NCI-H460 (cell line): ENCODE measurements at regions not wholly inside any gene's neighbourhood (a gene's known extent, or its start where the extent isn't known, plus 50 kb on each side); places are given as distances from the start of the nearest gene placed in this dataset.
A peak's percentile ranks its signal among the peaks of the same experiment; 100 is the strongest.

Experiments
- DNase-seq: peaks from one replicate; pipeline ENCODE4 v3.0.0-alpha.2; 2016; ENCODE audit warnings: low read depth; ENCODE audit errors: extremely low read depth

GRCh38 chr3:16802389-16802788 lies 82.4 kb upstream of the PLCL2 start:
- no peak for DNase-seq

- no peak for DNase-seq
Measured at GRCh38 chr3:16803019-16803418, 81.7 kb upstream of the PLCL2 start.

- DNase-seq, result no peak
Measured at GRCh38 chr3:16807391-16807790, 77.4 kb upstream of the PLCL2 start.

GRCh38 chr3:16808393-16809107 lies 76.2 kb upstream of the PLCL2 start:
- DNase-seq, result no peak

- no peak for DNase-seq
Measured at GRCh38 chr3:16809482-16809881, 75.3 kb upstream of the PLCL2 start.

- no peak for DNase-seq
Measured at GRCh38 chr3:16809993-16810392, 74.8 kb upstream of the PLCL2 start.

- no peak for DNase-seq
Measured at GRCh38 chr3:16810593-16811367, 74.0 kb upstream of the PLCL2 start.

GRCh38 chr3:16811950-16812349 lies 72.8 kb upstream of the PLCL2 start:
- DNase-seq, result no peak

- no peak for DNase-seq
Measured at GRCh38 chr3:16813336-16813735, 71.4 kb upstream of the PLCL2 start.

GRCh38 chr3:16816048-16816780 lies 68.5 kb upstream of the PLCL2 start:
- DNase-seq, result no peak

GRCh38 chr3:16817197-16817596 lies 67.6 kb upstream of the PLCL2 start:
- DNase-seq, result no peak

- DNase-seq, result no peak
Measured at GRCh38 chr3:16818194-16818593, 66.6 kb upstream of the PLCL2 start.

- no peak for DNase-seq
Measured at GRCh38 chr3:16818945-16819344, 65.8 kb upstream of the PLCL2 start.

- no peak for DNase-seq
Measured at GRCh38 chr3:16820485-16820884, 64.3 kb upstream of the PLCL2 start.

GRCh38 chr3:16821053-16821452 lies 63.7 kb upstream of the PLCL2 start:
- DNase-seq, result no peak

GRCh38 chr3:16824081-16824696 lies 60.6 kb upstream of the PLCL2 start:
- DNase-seq, result no peak

- DNase-seq, result no peak
Measured at GRCh38 chr3:16825617-16826204, 59.0 kb upstream of the PLCL2 start.

- peak; percentile 1 for DNase-seq
Measured at GRCh38 chr3:16828815-16829214, 55.9 kb upstream of the PLCL2 start.

- DNase-seq, result no peak
Measured at GRCh38 chr3:16831846-16832245, 52.9 kb upstream of the PLCL2 start.

GRCh38 chr3:16834214-16834613 lies 50.5 kb upstream of the PLCL2 start:
- no peak for DNase-seq

GRCh38 chr3:16834753-16835152 lies 50.0 kb upstream of the PLCL2 start:
- DNase-seq, result no peak
